HCT116 (cell line): ENCODE measurements at regions not wholly inside any gene's neighbourhood (a gene's known extent, or its start where the extent isn't known, plus 50 kb on each side); places are given as distances from the start of the nearest gene placed in this dataset.
"Not testable (repeated sequence)": the region's sequence is repeated elsewhere in the genome, so short reads cannot be mapped to it uniquely, and the experiment has no call there.

ENCODE experiments used
- ATAC-seq: fragments of 200-7000 bp; cut with Tn5 transposase; 2 replicates; pipeline ENCODE4 v1.9.1; 2020; ENCODE audit warnings: mild to moderate bottlenecking, moderate library complexity
- BruUV-seq: library from RNA; stranded (reverse); fragments of 400-500 nt; replicated peaks from 2 replicates; lab custom pipeline; 2021; lab: Mats Ljungman, UMichigan
- CTCF ChIA-PET: fragments of 300-600 bp; sonication (Branson Sonifier 250); formaldehyde crosslinking; loops from one replicate; lab custom pipeline; 2021; ENCODE audit warnings: antibody characterized with exemption; lab: Charles Lee
- POLR2A ChIA-PET: fragments of 300-600, 350-600 bp; sonication (Branson Sonifier 250); formaldehyde crosslinking; loops from one replicate; lab custom pipeline; 2021; ENCODE audit warnings: antibody characterized with exemption; lab: Charles Lee
- RAD21 ChIA-PET, 2 experiments: fragments of 300-600 bp; sonication (Branson Sonifier 250); formaldehyde crosslinking; loops; one replicate each; lab custom pipeline; 2023; ENCODE audit warnings: low total read pairs in 2 of 2; ENCODE audit not compliant: uncharacterized antibody in 2 of 2, unreplicated experiment in 2 of 2, low non-redundant PET in 1 of 2; lab: Charles Lee
- DNase-seq: peaks from one replicate; pipeline ENCODE4 v3.0.0-alpha.2; 2010; ENCODE audit warnings: low read depth, low spot score
- H2AFZ ChIP-seq: fragments of 200-600 bp; shearing (Covaris generic), sonication (generic); 2 replicates; pipeline ENCODE4 v1.6.1; 2017; ENCODE audit warnings: low read depth, mixed run types, mixed read lengths, antibody characterized with exemption, low read length; ENCODE audit not compliant: poor library complexity, severe bottlenecking
- H3K27ac ChIP-seq: 2 replicates; pipeline ENCODE4 v1.5.1; 2012; ENCODE audit warnings: low read depth, low read length
- H3K27me3 ChIP-seq: fragments of 200-600 bp; sonication (generic); 2 replicates; pipeline ENCODE4 v1.6.1; 2016; ENCODE audit warnings: mixed run types, low read length, mixed read lengths; ENCODE audit not compliant: insufficient read depth
- H3K36me3 ChIP-seq, 2 experiments: fragments of 200-500 bp in 1 of 2; fragments of 200-600 bp in 1 of 2; sonication (Bioruptor generic) in 1 of 2; sonication (generic) in 1 of 2; 2 replicates each; pipeline versions ENCODE4 v1.5.1 to v1.6.1; 2014 to 2016; ENCODE audit warnings: low read length in 2 of 2, inconsistent platforms in 1 of 2, mixed read lengths in 1 of 2, mixed run types in 1 of 2; ENCODE audit not compliant: insufficient read depth in 2 of 2, control insufficient read depth in 1 of 2
- H3K4me1 ChIP-seq, 2 experiments: fragments of 200-600 bp in 1 of 2; sonication (generic) in 1 of 2; 2 replicates each; pipeline versions ENCODE4 v1.5.1 to v1.6.1; 2012 to 2017; ENCODE audit warnings: low read length in 2 of 2, inconsistent platforms in 1 of 2, mild to moderate bottlenecking in 1 of 2, mixed read lengths in 1 of 2, mixed run types in 1 of 2, moderate library complexity in 1 of 2; ENCODE audit not compliant: insufficient read depth in 2 of 2, control insufficient read depth in 1 of 2
- H3K4me2 ChIP-seq: fragments of 200-600 bp; sonication (generic); 2 replicates; pipeline ENCODE4 v1.6.1; 2017; ENCODE audit warnings: mixed run types, low read length, mixed read lengths
- H3K4me3 ChIP-seq, 2 experiments: fragments of 200-600 bp in 1 of 2; sonication (generic) in 1 of 2; replicated peaks in 1 of 2; 2 replicates each; pipeline ENCODE4 v1.5.1; 2011 to 2016; ENCODE audit warnings: low read length in 2 of 2, control low read depth in 1 of 2, low read depth in 1 of 2, mild to moderate bottlenecking in 1 of 2, mixed read lengths in 1 of 2, mixed run types in 1 of 2
- H3K79me2 ChIP-seq: fragments of 200-600 bp; sonication (generic); 2 replicates; pipeline ENCODE4 v1.6.1; 2017; ENCODE audit warnings: mild to moderate bottlenecking, mixed run types, low read length, moderate library complexity, mixed read lengths; ENCODE audit not compliant: insufficient read depth
- H3K9ac ChIP-seq: fragments of 200-600 bp; sonication (generic); 2 replicates; pipeline ENCODE4 v1.6.1; 2016; ENCODE audit warnings: low read length, mixed read lengths
- H3K9me2 ChIP-seq: fragments of 200-600 bp; sonication (generic), shearing (Covaris generic); 2 replicates; pipeline ENCODE4 v1.6.1; 2017; ENCODE audit warnings: mixed run types, mild to moderate bottlenecking, moderate library complexity; ENCODE audit not compliant: insufficient read depth
- H3K9me3 ChIP-seq, 2 experiments: fragments of 200-500 bp in 1 of 2; fragments of 200-600 bp in 1 of 2; sonication (Bioruptor generic) in 1 of 2; sonication (generic) in 1 of 2; 2 replicates each; pipeline ENCODE4 v1.6.1; 2014 to 2017; ENCODE audit warnings: low read length in 2 of 2, mixed read lengths in 2 of 2, inconsistent platforms in 1 of 2, low read depth in 1 of 2, mild to moderate bottlenecking in 1 of 2, mixed run types in 1 of 2, moderate library complexity in 1 of 2; ENCODE audit not compliant: control insufficient read depth in 1 of 2, insufficient read depth in 1 of 2
- H4K20me1 ChIP-seq: fragments of 200-600 bp; sonication (generic), shearing (Covaris generic); 2 replicates; pipeline ENCODE4 v1.6.1; 2017; ENCODE audit warnings: mixed run types, mild to moderate bottlenecking, moderate library complexity; ENCODE audit not compliant: insufficient read depth
- ATF3 ChIP-seq: IDR thresholded peaks from 2 replicates; pipeline ENCODE4 v1.6.1; 2012
- CEBPB ChIP-seq: IDR thresholded peaks from 2 replicates; pipeline ENCODE4 v1.6.1; 2012; ENCODE audit warnings: low read depth
- ELF1 ChIP-seq: IDR thresholded peaks from 2 replicates; pipeline ENCODE4 v1.6.1; 2012; ENCODE audit warnings: low read depth, borderline replicate concordance
- FOSL1 ChIP-seq: IDR thresholded peaks from 2 replicates; pipeline ENCODE4 v1.6.1; 2012; ENCODE audit warnings: low read depth
- JUND ChIP-seq: IDR thresholded peaks from 2 replicates; pipeline ENCODE4 v1.6.1; 2012
- MAX ChIP-seq: IDR thresholded peaks from 2 replicates; pipeline ENCODE4 v1.6.1; 2012
- POLR2A ChIP-seq: IDR thresholded peaks from 2 replicates; pipeline ENCODE4 v1.7.0; 2011; ENCODE audit warnings: borderline replicate concordance; ENCODE audit not compliant: insufficient read depth, insufficient read length; ENCODE audit errors: extremely low read depth
- POLR2AphosphoS5 ChIP-seq: IDR thresholded peaks from 2 replicates; pipeline ENCODE4 v1.6.1; 2011; ENCODE audit warnings: mild to moderate bottlenecking, low read depth, low read length, moderate library complexity
- RAD21 ChIP-seq: IDR thresholded peaks from 2 replicates; pipeline ENCODE4 v1.6.1; 2012; ENCODE audit warnings: low read depth, mild to moderate bottlenecking
- SIN3A ChIP-seq: IDR thresholded peaks from 2 replicates; pipeline ENCODE4 v1.6.1; 2012; ENCODE audit warnings: low read depth
- SP1 ChIP-seq: IDR thresholded peaks from 2 replicates; pipeline ENCODE4 v1.6.1; 2012; ENCODE audit warnings: low read depth
- SRF ChIP-seq: IDR thresholded peaks from 2 replicates; pipeline ENCODE4 v1.6.1; 2012; ENCODE audit warnings: low read depth
- TCF7L2 ChIP-seq: IDR thresholded peaks from 2 replicates; pipeline ENCODE4 v1.7.0; 2011; ENCODE audit warnings: borderline replicate concordance, inconsistent platforms; ENCODE audit not compliant: insufficient read depth, insufficient read length; ENCODE audit errors: extremely low read depth
- YY1 ChIP-seq: IDR thresholded peaks from 2 replicates; pipeline ENCODE4 v1.6.1; 2011; ENCODE audit warnings: low read length, low read depth, moderate library complexity, mild to moderate bottlenecking; ENCODE audit not compliant: insufficient replicate concordance; ENCODE audit errors: extremely low read depth
- intact Hi-C: fragments of 100-400 bp; cut with micrococcal nuclease; formaldehyde crosslinking; loops from 2 replicates; pipeline ENCODE4 v1.10.0; 2022

- TF ChIP-seq FOSL1, result peak; percentile 50
- no peak for TF ChIP-seq SIN3A
- no peak for TF ChIP-seq TCF7L2
These were observed 485.2 kb upstream of the PROK2 start (continued) for GRCh38 chr3:72270072-72270681.

GRCh38 chr3:72269475-72269874, 484.5 kb upstream of the PROK2 start:
- no peaks in the 10 kb centered on the region for H3K79me2 ChIP-seq
- ATAC-seq (no peak), DNase-seq (no peak)
- no peak overlapping the region for H3K4me3 ChIP-seq
- peak overlapping the region; percentile 4; the same call in 1 of the 2 replicates for H3K4me2 ChIP-seq
- no peaks in the 10 kb centered on the region for H3K36me3 ChIP-seq
- H3K27me3 ChIP-seq, result peaks cover 5% of the 10 kb centered on the region; the same call in 1 of the 2 replicates
- ChIA-PET CTCF (no interaction called here), RAD21 (no interaction called here), POLR2A (no interaction called here)
- intact Hi-C loops, result loop anchor here (5.0 kb wide), 1 partner anchor 553 kb away; no protein-coding TSS in a partner anchor
- BruUV-seq, result no TSS peak
- H3K9me3 ChIP-seq, result no peaks in the 10 kb centered on the region
- TF ChIP-seq TCF7L2, result no peak
- no peak for TF ChIP-seq SIN3A
- TF ChIP-seq CEBPB, result no peak
- no peak for TF ChIP-seq ATF3
- TF ChIP-seq POLR2A, result no peak
- no peak for TF ChIP-seq RAD21
- TF ChIP-seq SP1, result no peak
- TF ChIP-seq MAX, result no peak
- TF ChIP-seq JUND, result no peak
- TF ChIP-seq SRF, result no peak
- no peak for TF ChIP-seq YY1
- no peak for TF ChIP-seq POLR2AphosphoS5
- no peak for TF ChIP-seq ELF1
- no peak overlapping the region for H3K9ac ChIP-seq
- peaks cover 5 to 10% of the 10 kb centered on the region in 2 experiments; a peak in 3 of 4 replicates for H3K4me1 ChIP-seq
- no peaks in the 10 kb centered on the region for H4K20me1 ChIP-seq
- H3K9me2 ChIP-seq, result no peaks in the 10 kb centered on the region
- H2AFZ ChIP-seq, result no peak overlapping the region
- H3K27ac ChIP-seq, result no peak overlapping the region

- H3K4me1 ChIP-seq, H3K27me3 ChIP-seq, BruUV-seq, H3K79me2 ChIP-seq, ATAC-seq, H3K4me2 ChIP-seq, H2AFZ ChIP-seq, H3K9me3 ChIP-seq, DNase-seq, H3K9ac ChIP-seq, H3K27ac ChIP-seq, H4K20me1 ChIP-seq, RAD21 ChIA-PET, H3K4me3 ChIP-seq, POLR2A ChIA-PET, H3K9me2 ChIP-seq, H3K36me3 ChIP-seq: not testable (repeated sequence)
- CTCF ChIA-PET, result interaction anchor here (1.2 to 2.1 kb wide), 2 partner anchors 312 to 337 kb away, joined by 8 to 9 read pairs; no protein-coding TSS in a partner anchor
- intact Hi-C loops, result loop anchor here (5.0 kb wide), 1 partner anchor 555 kb away; no protein-coding TSS in a partner anchor
These were observed 482.1 kb upstream of the PROK2 start for GRCh38 chr3:72266921-72267524.
